ENCODE measurements at regions not wholly inside any gene's neighbourhood (a gene's known extent, or its start where the extent isn't known, plus 50 kb on each side); places are given as distances from the start of the nearest gene placed in this dataset.

GRCh38 chr4:115575851-115576250 is 462.4 kb upstream of the NDST4 start:
- TF ChIP-seq POLR2AphosphoS5 (IDR thresholded peaks at IDR 0.05; ENCODE audit: low read depth), result no peak
- TF ChIP-seq CTCF (IDR thresholded peaks at IDR 0.05; ENCODE audit: insufficient read depth, low read length), result no peak
- no peak for TF ChIP-seq GABPA (IDR thresholded peaks at IDR 0.05; ENCODE audit: low read depth)

Measured in HL-60 (cell line).